B cell (primary cell): ENCODE measurements at regions not wholly inside any gene's neighbourhood (a gene's known extent, or its start where the extent isn't known, plus 50 kb on each side); places are given as distances from the start of the nearest gene placed in this dataset.

Source experiments
- ATAC-seq: fragments of 200-7000 bp; cut with Tn5 transposase; one replicate; pipeline ENCODE4 v1.10.0; 2021; ENCODE audit warnings: low read depth, mild to moderate bottlenecking, moderate number of reproducible peaks, moderate library complexity
- CTCF ChIA-PET: fragments of 350-600 bp; sonication (Branson Sonifier 250); formaldehyde crosslinking; loops from one replicate; lab custom pipeline; 2021; ENCODE audit warnings: antibody characterized with exemption, inconsistent platforms; lab: Charles Lee
- POLR2A ChIA-PET: fragments of 350-600 bp; sonication (Branson Sonifier 250); formaldehyde crosslinking; loops from one replicate; lab custom pipeline; 2021; ENCODE audit warnings: antibody characterized with exemption; lab: Charles Lee
- DNase-seq: peaks from one replicate; pipeline ENCODE4 v3.0.0; 2013
- H2AFZ ChIP-seq: 2 replicates; pipeline ENCODE4 v1.6.1; 2012; ENCODE audit warnings: mild to moderate bottlenecking, low read depth, low read length; ENCODE audit not compliant: insufficient read depth, poor library complexity, severe bottlenecking
- H3K27ac ChIP-seq, 2 donors: 1 replicate in 1 of 2; 2 replicates in 1 of 2; pipeline ENCODE4 v1.5.1; 2012 to 2013; ENCODE audit warnings: low read length in 2 of 2, mild to moderate bottlenecking in 2 of 2, moderate library complexity in 1 of 2
- H3K27me3 ChIP-seq, 4 experiments: fragments of 200-600 bp in 1 of 4; sonication (generic) in 1 of 4; replicated peaks in 1 of 4; 1 replicate in 2 of 4; 2 replicates in 2 of 4; pipeline versions ENCODE4 v1.6.1 to v1.7.0; 2013 to 2016; ENCODE audit warnings: low read length in 3 of 4, mild to moderate bottlenecking in 2 of 4, mixed read lengths in 1 of 4, moderate library complexity in 1 of 4; ENCODE audit not compliant: insufficient read depth in 4 of 4, control insufficient read depth in 3 of 4; ENCODE audit errors: control extremely low read depth in 1 of 4
- H3K36me3 ChIP-seq, 2 experiments: replicated peaks in 1 of 2; 1 replicate in 1 of 2; 2 replicates in 1 of 2; pipeline versions ENCODE4 v1.6.1 to v1.7.1; 2013; ENCODE audit warnings: low read length in 1 of 2; ENCODE audit not compliant: insufficient read depth in 2 of 2, control insufficient read depth in 1 of 2; ENCODE audit errors: control extremely low read depth in 1 of 2, extremely low read depth in 1 of 2
- H3K4me1 ChIP-seq, 2 donors: fragments of 200-600 bp in 1 of 2; sonication (generic) in 1 of 2; 1 replicate in 1 of 2; 2 replicates in 1 of 2; pipeline versions ENCODE4 v1.5.1 to v1.6.1; 2013 to 2017; ENCODE audit warnings: low read length in 2 of 2; ENCODE audit not compliant: control insufficient read depth in 2 of 2, insufficient read depth in 2 of 2
- H3K4me2 ChIP-seq: replicated peaks from 2 replicates; pipeline ENCODE3; 2012; ENCODE audit warnings: mild to moderate bottlenecking, low read depth, low read length; ENCODE audit not compliant: poor library complexity, severe bottlenecking
- H3K4me3 ChIP-seq, 5 experiments: fragments of 200-600 bp in 1 of 5; sonication (generic) in 1 of 5; 1 replicate in 3 of 5; 2 replicates in 2 of 5; pipeline versions ENCODE4 v1.5.1 to v1.7.0; 2011 to 2016; ENCODE audit warnings: low read length in 4 of 5, mild to moderate bottlenecking in 4 of 5, low read depth in 2 of 5, control low read depth in 1 of 5, moderate library complexity in 1 of 5; ENCODE audit not compliant: insufficient read depth in 1 of 5; ENCODE audit errors: control extremely low read depth in 1 of 5, extremely low read depth in 1 of 5
- H3K79me2 ChIP-seq: fragments of 200-600 bp; sonication (generic); one replicate; pipeline ENCODE4 v1.6.0; 2016; ENCODE audit warnings: low read length; ENCODE audit not compliant: control insufficient read depth, insufficient read depth
- H3K9ac ChIP-seq: fragments of 200-600 bp; sonication (generic); 2 replicates; pipeline ENCODE4 v1.6.1; 2017; ENCODE audit warnings: mild to moderate bottlenecking, low read length, moderate library complexity
- H3K9me3 ChIP-seq, 3 donors: one replicate each; pipeline versions ENCODE4 v1.6.1 to v1.7.1; 2013; ENCODE audit warnings: low read length in 2 of 3; ENCODE audit not compliant: control insufficient read depth in 2 of 3, insufficient read depth in 1 of 3; ENCODE audit errors: control extremely low read depth in 1 of 3
- H4K20me1 ChIP-seq: 2 replicates; pipeline ENCODE4 v1.6.0; 2012; ENCODE audit warnings: mild to moderate bottlenecking, low read length; ENCODE audit not compliant: insufficient read depth, control insufficient read depth, poor library complexity, severe bottlenecking
- H3K27ac Mint-ChIP-seq: one replicate; pipeline ENCODE4 v1.8.0; 2021; ENCODE audit warnings: mixed read lengths
- H3K27me3 Mint-ChIP-seq: one replicate; pipeline ENCODE4 v1.8.0; 2021; ENCODE audit warnings: mixed read lengths
- H3K4me1 Mint-ChIP-seq: one replicate; pipeline ENCODE4 v1.8.0; 2021; ENCODE audit warnings: mixed read lengths
- H3K4me3 Mint-ChIP-seq: one replicate; pipeline ENCODE4 v1.8.0; 2021; ENCODE audit warnings: mixed read lengths
- H3K9me3 Mint-ChIP-seq: one replicate; pipeline ENCODE4 v1.8.0; 2022; ENCODE audit warnings: mixed read lengths; ENCODE audit not compliant: insufficient read depth
- CTCF ChIP-seq: fragments of 200-600 bp; IDR thresholded peaks from one replicate; pipeline ENCODE4 v1.8.0; 2022; ENCODE audit warnings: antibody characterized with exemption, mild to moderate bottlenecking
- EZH2 ChIP-seq: IDR thresholded peaks from 2 replicates; pipeline ENCODE4 v1.6.1; 2012; ENCODE audit warnings: borderline replicate concordance, low read depth, mild to moderate bottlenecking, moderate library complexity, low read length; ENCODE audit not compliant: insufficient read depth, poor library complexity, severe bottlenecking
- WGBS: methylation state at CpG from one replicate; pipeline ENCODE4 v1.1.5; 2013; ENCODE audit warnings: missing lambda C conversion rate; ENCODE audit not compliant: insufficient coverage; 5-methylcytosine and 5-hydroxymethylcytosine counted together
- intact Hi-C: fragments of 100-400 bp; cut with micrococcal nuclease; formaldehyde crosslinking; loops from one replicate; pipeline ENCODE4 v1.10.0; 2022

- Mint-ChIP-seq H3K4me3 (no peak overlapping the region), H3K27me3 (peaks cover 17% of the 10 kb centered on the region), H3K4me1 (no peaks in the 10 kb centered on the region), H3K9me3 (peaks cover 4% of the 10 kb centered on the region), H3K27ac (no peak overlapping the region)
- H3K4me3 ChIP-seq = no peak overlapping the region
- no peak overlapping the region for H3K9ac ChIP-seq
- H3K27me3 ChIP-seq = no peaks in the 10 kb centered on the region
- TF ChIP-seq EZH2 = no peak
- no peak for TF ChIP-seq CTCF
- intact Hi-C loops = no loop called here
- no peak for DNase-seq
- no peak for ATAC-seq
- no peaks in the 10 kb centered on the region for H3K79me2 ChIP-seq
- no peak overlapping the region for H2AFZ ChIP-seq
- no CpG with 5 or more reads among the region's 1 CpG for WGBS
- POLR2A ChIA-PET = no interaction called here
- H3K27ac ChIP-seq = no peak overlapping the region
- no peaks in the 10 kb centered on the region for H4K20me1 ChIP-seq
- H3K4me2 ChIP-seq = no peak overlapping the region
- CTCF ChIA-PET = no interaction called here
- H3K9me3 ChIP-seq = peaks cover 0 to 2% (median 0%) of the 10 kb centered on the region in 3 donors
- H3K4me1 ChIP-seq = no peaks in the 10 kb centered on the region
- H3K36me3 ChIP-seq = no peaks in the 10 kb centered on the region
These were observed 224.5 kb upstream of the CHAC2 start for GRCh38 chr2:53543083-53543482.

- H3K9ac ChIP-seq = no peak overlapping the region
- intact Hi-C loops = no loop called here
- Mint-ChIP-seq H3K27ac (no peak overlapping the region), H3K27me3 (peaks cover 10% of the 10 kb centered on the region), H3K4me3 (no peak overlapping the region), H3K4me1 (no peaks in the 10 kb centered on the region), H3K9me3 (no peaks in the 10 kb centered on the region)
- POLR2A ChIA-PET = no interaction called here
- peaks cover 0 to 3% (median 0%) of the 10 kb centered on the region in 4 experiments for H3K27me3 ChIP-seq
- CTCF ChIA-PET = no interaction called here
- DNase-seq (no peak), ATAC-seq (no peak)
- H4K20me1 ChIP-seq = no peaks in the 10 kb centered on the region
- no peaks in the 10 kb centered on the region for H3K4me1 ChIP-seq
- H3K27ac ChIP-seq = no peak overlapping the region
- H3K79me2 ChIP-seq = no peaks in the 10 kb centered on the region
- WGBS = 83% methylated on average over 1 of the region's 4 CpGs
- no peak for TF ChIP-seq EZH2
- no peak for TF ChIP-seq CTCF
- H3K36me3 ChIP-seq = no peaks in the 10 kb centered on the region
- H3K4me3 ChIP-seq = no peak overlapping the region
- no peak overlapping the region for H2AFZ ChIP-seq
- H3K9me3 ChIP-seq = no peaks in the 10 kb centered on the region
- no peak overlapping the region for H3K4me2 ChIP-seq
These were observed 230.8 kb upstream of the CHAC2 start for GRCh38 chr2:53536583-53537361.
